HCT116 (cell line): ENCODE measurements at regions not wholly inside any gene's neighbourhood (a gene's known extent, or its start where the extent isn't known, plus 50 kb on each side); places are given as distances from the start of the nearest gene placed in this dataset.

Experiments used
- ATAC-seq: fragments of 200-7000 bp; cut with Tn5 transposase; 2 replicates; pipeline ENCODE4 v1.9.1; 2020; ENCODE audit warnings: mild to moderate bottlenecking, moderate library complexity
- BruUV-seq: library from RNA; stranded (reverse); fragments of 400-500 nt; replicated peaks from 2 replicates; lab custom pipeline; 2021; lab: Mats Ljungman, UMichigan
- CTCF ChIA-PET: fragments of 300-600 bp; sonication (Branson Sonifier 250); formaldehyde crosslinking; loops from one replicate; lab custom pipeline; 2021; ENCODE audit warnings: antibody characterized with exemption; lab: Charles Lee
- POLR2A ChIA-PET: fragments of 300-600, 350-600 bp; sonication (Branson Sonifier 250); formaldehyde crosslinking; loops from one replicate; lab custom pipeline; 2021; ENCODE audit warnings: antibody characterized with exemption; lab: Charles Lee
- RAD21 ChIA-PET, 2 experiments: fragments of 300-600 bp; sonication (Branson Sonifier 250); formaldehyde crosslinking; loops; one replicate each; lab custom pipeline; 2023; ENCODE audit warnings: low total read pairs in 2 of 2; ENCODE audit not compliant: uncharacterized antibody in 2 of 2, unreplicated experiment in 2 of 2, low non-redundant PET in 1 of 2; lab: Charles Lee
- DNase-seq: peaks from one replicate; pipeline ENCODE4 v3.0.0-alpha.2; 2010; ENCODE audit warnings: low read depth, low spot score
- H2AFZ ChIP-seq: fragments of 200-600 bp; shearing (Covaris generic), sonication (generic); 2 replicates; pipeline ENCODE4 v1.6.1; 2017; ENCODE audit warnings: low read depth, mixed run types, mixed read lengths, antibody characterized with exemption, low read length; ENCODE audit not compliant: poor library complexity, severe bottlenecking
- H3K27ac ChIP-seq: 2 replicates; pipeline ENCODE4 v1.5.1; 2012; ENCODE audit warnings: low read depth, low read length
- H3K27me3 ChIP-seq: fragments of 200-600 bp; sonication (generic); 2 replicates; pipeline ENCODE4 v1.6.1; 2016; ENCODE audit warnings: mixed run types, low read length, mixed read lengths; ENCODE audit not compliant: insufficient read depth
- H3K36me3 ChIP-seq, 2 experiments: fragments of 200-500 bp in 1 of 2; fragments of 200-600 bp in 1 of 2; sonication (Bioruptor generic) in 1 of 2; sonication (generic) in 1 of 2; 2 replicates each; pipeline versions ENCODE4 v1.5.1 to v1.6.1; 2014 to 2016; ENCODE audit warnings: low read length in 2 of 2, inconsistent platforms in 1 of 2, mixed read lengths in 1 of 2, mixed run types in 1 of 2; ENCODE audit not compliant: insufficient read depth in 2 of 2, control insufficient read depth in 1 of 2
- H3K4me1 ChIP-seq, 2 experiments: fragments of 200-600 bp in 1 of 2; sonication (generic) in 1 of 2; 2 replicates each; pipeline versions ENCODE4 v1.5.1 to v1.6.1; 2012 to 2017; ENCODE audit warnings: low read length in 2 of 2, inconsistent platforms in 1 of 2, mild to moderate bottlenecking in 1 of 2, mixed read lengths in 1 of 2, mixed run types in 1 of 2, moderate library complexity in 1 of 2; ENCODE audit not compliant: insufficient read depth in 2 of 2, control insufficient read depth in 1 of 2
- H3K4me2 ChIP-seq: fragments of 200-600 bp; sonication (generic); 2 replicates; pipeline ENCODE4 v1.6.1; 2017; ENCODE audit warnings: mixed run types, low read length, mixed read lengths
- H3K4me3 ChIP-seq, 2 experiments: fragments of 200-600 bp in 1 of 2; sonication (generic) in 1 of 2; replicated peaks in 1 of 2; 2 replicates each; pipeline ENCODE4 v1.5.1; 2011 to 2016; ENCODE audit warnings: low read length in 2 of 2, control low read depth in 1 of 2, low read depth in 1 of 2, mild to moderate bottlenecking in 1 of 2, mixed read lengths in 1 of 2, mixed run types in 1 of 2
- H3K79me2 ChIP-seq: fragments of 200-600 bp; sonication (generic); 2 replicates; pipeline ENCODE4 v1.6.1; 2017; ENCODE audit warnings: mild to moderate bottlenecking, mixed run types, low read length, moderate library complexity, mixed read lengths; ENCODE audit not compliant: insufficient read depth
- H3K9ac ChIP-seq: fragments of 200-600 bp; sonication (generic); 2 replicates; pipeline ENCODE4 v1.6.1; 2016; ENCODE audit warnings: low read length, mixed read lengths
- H3K9me2 ChIP-seq: fragments of 200-600 bp; sonication (generic), shearing (Covaris generic); 2 replicates; pipeline ENCODE4 v1.6.1; 2017; ENCODE audit warnings: mixed run types, mild to moderate bottlenecking, moderate library complexity; ENCODE audit not compliant: insufficient read depth
- H3K9me3 ChIP-seq, 2 experiments: fragments of 200-500 bp in 1 of 2; fragments of 200-600 bp in 1 of 2; sonication (Bioruptor generic) in 1 of 2; sonication (generic) in 1 of 2; 2 replicates each; pipeline ENCODE4 v1.6.1; 2014 to 2017; ENCODE audit warnings: low read length in 2 of 2, mixed read lengths in 2 of 2, inconsistent platforms in 1 of 2, low read depth in 1 of 2, mild to moderate bottlenecking in 1 of 2, mixed run types in 1 of 2, moderate library complexity in 1 of 2; ENCODE audit not compliant: control insufficient read depth in 1 of 2, insufficient read depth in 1 of 2
- H4K20me1 ChIP-seq: fragments of 200-600 bp; sonication (generic), shearing (Covaris generic); 2 replicates; pipeline ENCODE4 v1.6.1; 2017; ENCODE audit warnings: mixed run types, mild to moderate bottlenecking, moderate library complexity; ENCODE audit not compliant: insufficient read depth
- CBX3 ChIP-seq: IDR thresholded peaks from 2 replicates; pipeline ENCODE4 v1.6.1; 2012; ENCODE audit warnings: low read depth
- CEBPB ChIP-seq: IDR thresholded peaks from 2 replicates; pipeline ENCODE4 v1.6.1; 2012; ENCODE audit warnings: low read depth
- CTCF ChIP-seq, 3 experiments: fragments of 200-600 bp in 1 of 3; sonication (generic) in 1 of 3; IDR thresholded peaks in 2 of 3; conservative IDR thresholded peaks in 1 of 3; 2 replicates each; pipeline ENCODE4 v1.5.1; 2012 to 2017; ENCODE audit warnings: low read depth in 2 of 3, low read length in 2 of 3, antibody characterized with exemption in 1 of 3, borderline replicate concordance in 1 of 3, control low read depth in 1 of 3, mild to moderate bottlenecking in 1 of 3, mixed read lengths in 1 of 3, mixed run types in 1 of 3, moderate library complexity in 1 of 3; ENCODE audit not compliant: insufficient read depth in 1 of 3
- EGR1 ChIP-seq: IDR thresholded peaks from 2 replicates; pipeline ENCODE4 v1.6.1; 2012; ENCODE audit warnings: low read depth
- EZH2 ChIP-seq: fragments of 200-600 bp; sonication (generic); IDR thresholded peaks from 2 replicates; pipeline ENCODE4 v1.6.1; 2017; ENCODE audit warnings: antibody characterized with exemption, mixed run types
- EZH2phosphoT487 ChIP-seq: fragments of 200-600 bp; IDR thresholded peaks from 2 replicates; pipeline ENCODE4 v1.6.1; 2018; ENCODE audit warnings: antibody characterized with exemption, borderline replicate concordance
- MAX ChIP-seq: IDR thresholded peaks from 2 replicates; pipeline ENCODE4 v1.6.1; 2012
- POLR2A ChIP-seq: IDR thresholded peaks from 2 replicates; pipeline ENCODE4 v1.7.0; 2011; ENCODE audit warnings: borderline replicate concordance; ENCODE audit not compliant: insufficient read depth, insufficient read length; ENCODE audit errors: extremely low read depth
- RAD21 ChIP-seq: IDR thresholded peaks from 2 replicates; pipeline ENCODE4 v1.6.1; 2012; ENCODE audit warnings: low read depth, mild to moderate bottlenecking
- REST ChIP-seq: IDR thresholded peaks from 2 replicates; pipeline ENCODE4 v1.6.1; 2012; ENCODE audit warnings: low read depth
- SIN3A ChIP-seq: IDR thresholded peaks from 2 replicates; pipeline ENCODE4 v1.6.1; 2012; ENCODE audit warnings: low read depth
- SP1 ChIP-seq: IDR thresholded peaks from 2 replicates; pipeline ENCODE4 v1.6.1; 2012; ENCODE audit warnings: low read depth
- SRF ChIP-seq: IDR thresholded peaks from 2 replicates; pipeline ENCODE4 v1.6.1; 2012; ENCODE audit warnings: low read depth
- TCF7L2 ChIP-seq: IDR thresholded peaks from 2 replicates; pipeline ENCODE4 v1.7.0; 2011; ENCODE audit warnings: borderline replicate concordance, inconsistent platforms; ENCODE audit not compliant: insufficient read depth, insufficient read length; ENCODE audit errors: extremely low read depth
- ZNF274 ChIP-seq: fragments of 200-500 bp; sonication (Bioruptor generic); IDR thresholded peaks from 2 replicates; pipeline ENCODE4 v1.6.1; 2014; ENCODE audit warnings: mild to moderate bottlenecking, low read depth, low read length, inconsistent platforms
- intact Hi-C: fragments of 100-400 bp; cut with micrococcal nuclease; formaldehyde crosslinking; loops from 2 replicates; pipeline ENCODE4 v1.10.0; 2022

- ChIA-PET POLR2A (no interaction called here), RAD21 (no interaction called here), CTCF (no interaction called here)
- Histone ChIP-seq H3K36me3 (no peaks in the 10 kb centered on the region), H3K9me3 (peaks cover 5 to 11% of the 10 kb centered on the region in 2 experiments; a peak in 2 of 4 replicates), H3K4me2 (no peak overlapping the region), H2AFZ (no peak overlapping the region), H3K4me3 (no peak overlapping the region), H3K79me2 (no peaks in the 10 kb centered on the region), H3K27ac (no peak overlapping the region), H3K27me3 (no peaks in the 10 kb centered on the region), H4K20me1 (no peaks in the 10 kb centered on the region), H3K9ac (no peak overlapping the region), H3K4me1 (no peaks in the 10 kb centered on the region), H3K9me2 (no peaks in the 10 kb centered on the region)
- intact Hi-C loops = no loop called here
- DNase-seq (no peak), ATAC-seq (no peak)
- no peak for TF ChIP-seq ZNF274
- TF ChIP-seq CBX3 = no peak
- no peak for TF ChIP-seq RAD21
- no peak for TF ChIP-seq SP1
- no peak for TF ChIP-seq SRF
- no TSS peak for BruUV-seq
Measured at GRCh38 chr11:115808351-115808940, 304.2 kb upstream of the CADM1 start.

- intact Hi-C loops = no loop called here
- H3K27me3 ChIP-seq = no peaks in the 10 kb centered on the region
- H4K20me1 ChIP-seq = no peaks in the 10 kb centered on the region
- H3K79me2 ChIP-seq = no peaks in the 10 kb centered on the region
- no TSS peak for BruUV-seq
- H3K27ac ChIP-seq = no peak overlapping the region
- CTCF ChIA-PET = no interaction called here
- no peak for ATAC-seq
- H3K4me1 ChIP-seq = no peaks in the 10 kb centered on the region
- no peak overlapping the region for H3K4me3 ChIP-seq
- H3K9me3 ChIP-seq = peaks cover 5 to 11% of the 10 kb centered on the region in 2 experiments; a peak in 2 of 4 replicates
- RAD21 ChIA-PET = no interaction called here
- H3K9me2 ChIP-seq = no peaks in the 10 kb centered on the region
- H3K9ac ChIP-seq = no peak overlapping the region
- DNase-seq = no peak
- H3K4me2 ChIP-seq = no peak overlapping the region
- POLR2A ChIA-PET = no interaction called here
- no peak overlapping the region for H2AFZ ChIP-seq
- no peaks in the 10 kb centered on the region for H3K36me3 ChIP-seq
- TF ChIP-seq CEBPB (no peak), CTCF (IDR thresholded peaks at IDR 0.05 in 2 of 3, conservative IDR thresholded peaks at IDR 0.05 in 1 of 3; ENCODE audit: borderline replicate concordance in 1 of 3, insufficient read depth in 1 of 3, low read depth in 2 of 3, low read length in 2 of 3) (no peak), TCF7L2 (no peak), EZH2phosphoT487 (no peak), POLR2A (no peak), SIN3A (no peak), REST (no peak), MAX (no peak), EZH2 (no peak), EGR1 (no peak)
Measured at GRCh38 chr11:115806056-115806455, 301.8 kb upstream of the CADM1 start.
